ENCODE measurements at regions not wholly inside any gene's neighbourhood (a gene's known extent, or its start where the extent isn't known, plus 50 kb on each side); places are given as distances from the start of the nearest gene placed in this dataset.

DNA sequence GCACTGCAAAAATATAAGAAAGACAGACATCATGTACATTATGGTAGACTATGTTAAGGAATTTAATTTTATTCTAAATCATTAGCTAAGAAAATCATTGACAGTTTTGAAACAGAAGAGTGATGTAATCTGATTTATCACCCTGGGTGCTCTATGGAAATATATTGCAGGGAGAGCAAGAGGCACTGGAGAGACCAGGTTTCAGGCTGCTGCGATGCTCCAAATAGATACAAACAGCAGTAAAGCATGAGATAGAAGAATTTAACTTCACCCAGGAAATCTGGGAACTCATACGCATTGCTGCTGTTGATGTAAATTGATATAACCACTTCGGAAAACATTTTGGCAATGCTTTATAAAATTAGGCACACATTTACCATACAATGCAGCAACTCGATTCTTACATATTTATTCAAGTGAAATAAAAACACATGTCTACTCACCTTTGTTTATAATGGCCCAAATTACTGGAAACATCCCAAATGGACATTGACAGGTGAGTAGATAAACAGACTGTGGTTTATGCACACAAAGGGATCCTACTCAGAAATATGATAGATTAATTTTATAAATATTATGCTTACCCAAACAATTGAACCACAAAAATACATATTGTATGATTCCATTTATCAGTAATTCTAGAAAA lies 535.1 kb upstream of the CHORDC1 start:
- Histone ChIP-seq H3K4me3 (ENCODE audit: low read length) (no peak overlapping the region), H3K9ac (ENCODE audit: low read length) (no peak overlapping the region), H3K9me2 (replicated peaks; ENCODE audit: insufficient read depth, low read length) (no peaks in the 10 kb centered on the region), H3K9me3 (replicated peaks; ENCODE audit: insufficient read depth, low read length) (no peaks in the 10 kb centered on the region), H3K4me1 (ENCODE audit: low read length) (no peaks in the 10 kb centered on the region), H4K20me1 (ENCODE audit: insufficient read depth, low read length) (no peaks in the 10 kb centered on the region), H3F3A (ENCODE audit: insufficient read depth, low read length) (no peaks in the 10 kb centered on the region), H3K4me2 (ENCODE audit: low read depth, low read length) (no peak overlapping the region), H3K27me3 (replicated peaks; ENCODE audit: insufficient read depth, low read length) (no peaks in the 10 kb centered on the region), H3K27ac (ENCODE audit: low read length) (no peak overlapping the region), H3K36me3 (replicated peaks; ENCODE audit: insufficient read depth, low read length) (no peaks in the 10 kb centered on the region), H2AFZ (ENCODE audit: low read length) (no peak overlapping the region), H3K79me2 (ENCODE audit: low read length) (no peaks in the 10 kb centered on the region)
- TF ChIP-seq EZH2 (optimal IDR thresholded peaks at IDR 0.05; ENCODE audit: low read depth, low read length) (no peak), EZH2phosphoT487 (IDR thresholded peaks at IDR 0.05; ENCODE audit: low read length) (no peak)
- TF ChIP-seq, protein P1, sequence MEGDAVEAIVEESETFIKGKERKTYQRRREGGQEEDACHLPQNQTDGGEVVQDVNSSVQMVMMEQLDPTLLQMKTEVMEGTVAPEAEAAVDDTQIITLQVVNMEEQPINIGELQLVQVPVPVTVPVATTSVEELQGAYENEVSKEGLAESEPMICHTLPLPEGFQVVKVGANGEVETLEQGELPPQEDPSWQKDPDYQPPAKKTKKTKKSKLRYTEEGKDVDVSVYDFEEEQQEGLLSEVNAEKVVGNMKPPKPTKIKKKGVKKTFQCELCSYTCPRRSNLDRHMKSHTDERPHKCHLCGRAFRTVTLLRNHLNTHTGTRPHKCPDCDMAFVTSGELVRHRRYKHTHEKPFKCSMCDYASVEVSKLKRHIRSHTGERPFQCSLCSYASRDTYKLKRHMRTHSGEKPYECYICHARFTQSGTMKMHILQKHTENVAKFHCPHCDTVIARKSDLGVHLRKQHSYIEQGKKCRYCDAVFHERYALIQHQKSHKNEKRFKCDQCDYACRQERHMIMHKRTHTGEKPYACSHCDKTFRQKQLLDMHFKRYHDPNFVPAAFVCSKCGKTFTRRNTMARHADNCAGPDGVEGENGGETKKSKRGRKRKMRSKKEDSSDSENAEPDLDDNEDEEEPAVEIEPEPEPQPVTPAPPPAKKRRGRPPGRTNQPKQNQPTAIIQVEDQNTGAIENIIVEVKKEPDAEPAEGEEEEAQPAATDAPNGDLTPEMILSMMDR (IDR thresholded peaks at IDR 0.05; ENCODE audit: low read length) = no peak
- DNase-seq = no peak

DNA sequence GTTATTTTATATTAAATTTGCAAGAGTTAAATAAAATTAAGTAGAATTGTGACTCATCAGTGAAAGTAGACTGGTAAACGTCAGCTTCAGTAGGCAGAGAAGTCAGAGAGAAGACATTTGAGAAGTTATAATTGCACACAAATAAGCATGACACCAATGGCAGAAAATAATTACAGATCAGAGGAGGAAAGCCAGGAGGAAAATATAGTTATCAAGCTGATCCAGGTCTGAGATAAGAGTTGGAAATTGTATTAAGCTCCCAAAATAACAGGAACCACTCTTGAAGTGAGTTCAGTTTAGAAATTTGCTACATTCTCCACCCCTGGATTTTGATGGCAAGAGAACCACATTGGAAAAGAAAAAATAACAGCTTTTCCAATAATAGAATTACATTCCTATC lies 533.8 kb upstream of the CHORDC1 start:
- Histone ChIP-seq H2AFZ (ENCODE audit: low read length) (no peak overlapping the region), H3K9ac (ENCODE audit: low read length) (no peak overlapping the region), H3K4me1 (ENCODE audit: low read length) (no peaks in the 10 kb centered on the region), H3K4me2 (ENCODE audit: low read depth, low read length) (no peak overlapping the region), H3K4me3 (ENCODE audit: low read length) (no peak overlapping the region), H3K79me2 (ENCODE audit: low read length) (no peaks in the 10 kb centered on the region), H3F3A (ENCODE audit: insufficient read depth, low read length) (no peaks in the 10 kb centered on the region), H3K36me3 (replicated peaks; ENCODE audit: insufficient read depth, low read length) (no peaks in the 10 kb centered on the region), H3K27ac (ENCODE audit: low read length) (no peak overlapping the region), H3K27me3 (replicated peaks; ENCODE audit: insufficient read depth, low read length) (no peaks in the 10 kb centered on the region), H3K9me2 (replicated peaks; ENCODE audit: insufficient read depth, low read length) (no peaks in the 10 kb centered on the region), H4K20me1 (ENCODE audit: insufficient read depth, low read length) (no peaks in the 10 kb centered on the region), H3K9me3 (replicated peaks; ENCODE audit: insufficient read depth, low read length) (no peaks in the 10 kb centered on the region)
- no peak for DNase-seq
- TF ChIP-seq, protein P1 (IDR thresholded peaks at IDR 0.05; ENCODE audit: low read length) = no peak
- no peak for TF ChIP-seq EZH2 (optimal IDR thresholded peaks at IDR 0.05; ENCODE audit: low read depth, low read length)
- no peak for TF ChIP-seq EZH2phosphoT487 (IDR thresholded peaks at IDR 0.05; ENCODE audit: low read length)

DNA sequence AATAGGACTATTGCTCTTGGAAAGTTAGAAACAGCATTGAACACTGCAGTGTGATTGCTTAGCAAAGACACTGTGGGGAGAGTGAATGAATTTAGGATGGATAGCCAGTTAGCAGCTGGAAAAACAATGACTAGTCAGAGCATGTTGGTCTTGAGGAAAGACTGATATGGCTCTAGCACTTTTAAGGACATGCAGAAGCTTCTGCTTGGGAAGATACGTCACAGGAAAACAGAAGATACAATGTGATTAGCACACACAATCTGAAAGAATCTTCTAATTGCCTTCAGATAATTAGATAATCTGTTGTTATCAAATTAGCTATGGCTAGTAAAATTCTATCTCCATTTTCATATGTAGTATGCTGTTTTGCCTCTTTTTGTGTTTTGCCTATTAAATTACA lies 530.7 kb upstream of the CHORDC1 start:
- Histone ChIP-seq H3K4me3 (ENCODE audit: low read length) (no peak overlapping the region), H3K27ac (ENCODE audit: low read length) (no peak overlapping the region), H3K27me3 (replicated peaks; ENCODE audit: insufficient read depth, low read length) (no peaks in the 10 kb centered on the region), H3K9me2 (replicated peaks; ENCODE audit: insufficient read depth, low read length) (no peaks in the 10 kb centered on the region), H3K4me1 (ENCODE audit: low read length) (no peaks in the 10 kb centered on the region), H3K4me2 (ENCODE audit: low read depth, low read length) (no peak overlapping the region), H3K36me3 (replicated peaks; ENCODE audit: insufficient read depth, low read length) (no peaks in the 10 kb centered on the region), H3K79me2 (ENCODE audit: low read length) (no peaks in the 10 kb centered on the region), H3K9me3 (replicated peaks; ENCODE audit: insufficient read depth, low read length) (no peaks in the 10 kb centered on the region), H3K9ac (ENCODE audit: low read length) (no peak overlapping the region), H3F3A (ENCODE audit: insufficient read depth, low read length) (no peaks in the 10 kb centered on the region), H4K20me1 (ENCODE audit: insufficient read depth, low read length) (no peaks in the 10 kb centered on the region), H2AFZ (ENCODE audit: low read length) (no peak overlapping the region)
- no peak for DNase-seq
- no peak for TF ChIP-seq EZH2 (optimal IDR thresholded peaks at IDR 0.05; ENCODE audit: low read depth, low read length)
- no peak for TF ChIP-seq EZH2phosphoT487 (IDR thresholded peaks at IDR 0.05; ENCODE audit: low read length)
- TF ChIP-seq, protein P1 (IDR thresholded peaks at IDR 0.05; ENCODE audit: low read length) = no peak
